ENCODE measurements at regions not wholly inside any gene's neighbourhood (a gene's known extent, or its start where the extent isn't known, plus 50 kb on each side); places are given as distances from the start of the nearest gene placed in this dataset.

DNA sequence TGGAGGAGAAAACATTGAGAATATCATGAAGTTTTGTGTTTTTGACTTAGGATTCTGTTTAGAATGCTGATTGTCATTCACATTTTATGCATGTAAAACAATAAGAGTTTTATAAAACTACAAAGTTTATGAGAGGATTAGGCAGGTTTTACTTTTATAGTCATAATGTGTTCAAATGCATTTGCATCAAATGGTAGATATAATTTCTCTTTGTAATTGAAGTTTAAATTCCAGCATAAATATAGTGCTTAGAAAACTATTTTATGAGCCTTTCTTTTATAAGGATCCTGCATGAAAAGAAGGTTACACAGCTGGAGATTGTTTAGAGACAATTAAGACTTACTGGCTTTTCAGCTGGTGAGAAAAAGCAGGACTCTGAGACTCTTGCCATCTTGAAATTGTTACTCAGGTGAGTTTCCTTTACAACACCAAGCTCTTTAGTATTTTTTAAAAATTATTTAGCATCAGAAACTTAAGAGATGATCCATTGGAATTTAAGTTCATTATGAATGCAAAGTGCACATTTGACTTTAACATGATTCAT, 157.1 kb upstream of the MAN1A1 start:
- Histone ChIP-seq H3K9me2 (ENCODE audit: insufficient read depth) (0 out of 2 replicates have a peak, but pooled peaks cover 5% of the 10 kb centered on the region), H3K4me3 (no peak overlapping the region), H3K9me3 (ENCODE audit: low read depth) (no peaks in the 10 kb centered on the region), H3K27ac (no peak overlapping the region), H2AFZ (no peak overlapping the region), H3K27me3 (replicated peaks; ENCODE audit: insufficient read depth) (no peaks in the 10 kb centered on the region), H3K79me2 (ENCODE audit: insufficient read depth) (no peaks in the 10 kb centered on the region), H3F3A (ENCODE audit: insufficient read depth) (no peaks in the 10 kb centered on the region), H3K9ac (no peak overlapping the region), H4K20me1 (ENCODE audit: insufficient read depth) (no peaks in the 10 kb centered on the region), H3K4me1 (ENCODE audit: insufficient read depth) (no peaks in the 10 kb centered on the region), H3K4me2 (ENCODE audit: unreplicated experiment) (no peak overlapping the region), H3K36me3 (ENCODE audit: low read depth) (no peaks in the 10 kb centered on the region)
- no peak for TF ChIP-seq EZH2 (IDR thresholded peaks at IDR 0.05; ENCODE audit: insufficient read depth, poor library complexity, severe bottlenecking)
- no peak for TF ChIP-seq EZH2phosphoT487 (IDR thresholded peaks at IDR 0.05; ENCODE audit: insufficient read depth, low read depth)
- in situ Hi-C loops (cut with MboI), result no loop called here
- DNase-seq, result no peak

DNA sequence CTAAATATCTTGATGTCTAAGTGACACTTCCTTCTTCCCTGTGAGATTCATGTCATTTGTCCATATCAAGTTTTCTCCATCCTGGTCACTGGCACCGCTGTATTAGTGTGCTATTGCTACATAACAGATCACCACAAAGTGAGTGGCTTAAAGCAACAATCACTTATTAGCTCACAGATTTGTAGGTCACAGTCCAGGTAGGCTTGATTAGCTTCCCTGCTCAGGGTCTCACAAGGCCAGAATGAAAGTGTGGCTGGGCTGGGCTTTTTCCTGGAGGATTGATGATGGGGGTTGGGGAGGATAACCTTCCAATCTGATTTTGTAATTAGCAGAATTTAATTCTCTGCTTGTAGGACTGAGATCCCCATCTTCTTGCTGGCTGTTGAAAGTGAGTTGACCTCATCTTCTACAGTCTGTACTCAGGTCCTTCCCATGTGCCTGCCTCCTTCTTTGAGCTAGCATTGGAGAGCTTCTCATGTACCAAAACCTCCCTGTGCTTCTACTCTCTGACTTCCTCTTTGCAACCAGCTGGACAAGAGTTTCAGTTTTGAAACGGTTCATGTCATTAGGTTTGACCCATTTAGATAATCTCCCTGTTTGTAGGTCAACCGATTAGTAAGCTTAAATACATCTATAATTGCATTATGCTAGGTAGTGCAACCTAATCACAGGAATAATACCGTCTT, 152.4 kb upstream of the MAN1A1 start:
- no peaks in the 10 kb centered on the region for H3K9me3 ChIP-seq (ENCODE audit: low read depth)
- H2AFZ ChIP-seq, result no peak overlapping the region
- no peak for DNase-seq
- no peaks in the 10 kb centered on the region for H3K36me3 ChIP-seq (ENCODE audit: low read depth)
- no peaks in the 10 kb centered on the region for H3K4me1 ChIP-seq (ENCODE audit: insufficient read depth)
- 66% methylated on average over 4 of the region's 4 CpGs for WGBS, 2 experiments (ENCODE audit: low coverage in 1 of 2, low lambda C conversion rate in 2 of 2, missing lambda C conversion rate in 2 of 2)
- no peaks in the 10 kb centered on the region for H3K79me2 ChIP-seq (ENCODE audit: insufficient read depth)
- H3K4me2 ChIP-seq (ENCODE audit: unreplicated experiment), result no peak overlapping the region
- no peak for TF ChIP-seq EZH2 (IDR thresholded peaks at IDR 0.05; ENCODE audit: insufficient read depth, poor library complexity, severe bottlenecking)
- TF ChIP-seq EZH2phosphoT487 (IDR thresholded peaks at IDR 0.05; ENCODE audit: insufficient read depth, low read depth), result no peak
- H3F3A ChIP-seq (ENCODE audit: insufficient read depth), result no peaks in the 10 kb centered on the region
- in situ Hi-C loops (cut with MboI), result no loop called here
- H3K4me3 ChIP-seq, result no peak overlapping the region
- H3K27me3 ChIP-seq (replicated peaks; ENCODE audit: insufficient read depth), result no peaks in the 10 kb centered on the region
- H4K20me1 ChIP-seq (ENCODE audit: insufficient read depth), result no peaks in the 10 kb centered on the region
- H3K9me2 ChIP-seq (ENCODE audit: insufficient read depth), result no peaks in the 10 kb centered on the region
- no peak overlapping the region for H3K9ac ChIP-seq
- H3K27ac ChIP-seq, result no peak overlapping the region

DNA sequence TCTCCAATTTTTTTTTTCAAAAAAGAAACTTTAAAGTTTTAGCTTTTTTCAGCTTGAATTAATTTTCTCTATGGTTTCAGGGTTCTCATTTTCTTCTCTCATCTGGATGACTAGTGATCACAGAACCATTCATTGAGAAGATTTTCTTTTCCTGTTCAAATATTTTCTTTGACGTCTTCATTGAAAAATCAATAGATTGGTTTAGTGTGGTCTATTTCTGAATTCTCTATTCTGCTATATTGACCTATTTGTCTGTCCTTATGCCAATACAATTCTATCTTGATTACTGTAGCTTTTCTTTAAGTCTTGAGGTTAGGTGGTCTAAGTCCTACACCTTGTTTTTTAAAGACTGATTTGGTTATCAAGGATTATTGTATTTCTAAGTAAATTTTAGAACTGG, 150.2 kb upstream of the MAN1A1 start:
- TF ChIP-seq EZH2phosphoT487 (IDR thresholded peaks at IDR 0.05; ENCODE audit: insufficient read depth, low read depth), result no peak
- no peak for TF ChIP-seq EZH2 (IDR thresholded peaks at IDR 0.05; ENCODE audit: insufficient read depth, poor library complexity, severe bottlenecking)
- Histone ChIP-seq H3K79me2 (ENCODE audit: insufficient read depth) (no peaks in the 10 kb centered on the region), H3K27ac (no peak overlapping the region), H4K20me1 (ENCODE audit: insufficient read depth) (no peaks in the 10 kb centered on the region), H3K4me1 (ENCODE audit: insufficient read depth) (no peaks in the 10 kb centered on the region), H3K27me3 (replicated peaks; ENCODE audit: insufficient read depth) (no peaks in the 10 kb centered on the region), H3K9me2 (ENCODE audit: insufficient read depth) (no peaks in the 10 kb centered on the region), H3K4me2 (ENCODE audit: unreplicated experiment) (no peak overlapping the region), H3K9me3 (ENCODE audit: low read depth) (no peaks in the 10 kb centered on the region), H2AFZ (no peak overlapping the region), H3F3A (ENCODE audit: insufficient read depth) (no peaks in the 10 kb centered on the region), H3K9ac (no peak overlapping the region), H3K36me3 (ENCODE audit: low read depth) (no peaks in the 10 kb centered on the region), H3K4me3 (no peak overlapping the region)
- WGBS, 2 experiments (ENCODE audit: low coverage in 1 of 2, low lambda C conversion rate in 2 of 2, missing lambda C conversion rate in 2 of 2), result 91 to 100% methylated on average over 1 of the region's 1 CpG
- in situ Hi-C loops (cut with MboI), result no loop called here
- no peak for DNase-seq

DNA sequence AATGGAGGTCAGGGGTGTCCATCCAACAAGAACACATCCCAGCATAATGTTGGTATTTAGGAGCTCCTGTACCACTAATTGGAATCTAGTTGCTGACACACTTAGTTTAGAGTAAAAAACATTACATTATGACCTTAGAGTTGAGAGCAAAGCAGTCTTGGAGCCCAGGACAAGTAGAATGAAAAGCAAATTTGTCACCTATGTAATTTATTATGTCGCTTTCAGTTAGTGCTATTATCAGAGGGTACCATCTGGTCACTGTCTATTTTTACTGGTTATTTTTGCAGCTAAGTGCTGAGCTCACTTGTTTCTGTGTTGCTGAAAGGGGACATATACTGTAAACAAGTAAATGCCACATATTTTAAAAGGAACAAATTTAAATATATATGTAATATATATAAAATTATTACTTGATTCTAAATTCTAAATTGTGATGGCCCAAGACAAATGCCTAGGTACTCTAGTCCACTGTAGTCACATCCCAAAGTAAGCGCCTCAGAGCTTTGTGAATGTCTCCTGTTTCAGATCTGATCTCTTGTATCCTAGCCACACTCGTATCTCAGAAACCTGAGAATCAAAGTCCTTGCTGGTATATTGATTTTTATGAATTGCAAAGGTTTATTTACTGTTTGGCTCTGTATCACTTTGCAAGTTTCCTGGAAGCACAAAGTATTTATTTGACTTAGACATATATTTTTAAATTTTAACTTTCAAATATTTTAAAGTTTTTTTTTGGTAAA, 148.6 kb upstream of the MAN1A1 start:
- Histone ChIP-seq H3K9ac (no peak overlapping the region), H3F3A (ENCODE audit: insufficient read depth) (no peaks in the 10 kb centered on the region), H3K9me2 (ENCODE audit: insufficient read depth) (no peaks in the 10 kb centered on the region), H4K20me1 (ENCODE audit: insufficient read depth) (no peaks in the 10 kb centered on the region), H3K36me3 (ENCODE audit: low read depth) (no peaks in the 10 kb centered on the region), H3K79me2 (ENCODE audit: insufficient read depth) (no peaks in the 10 kb centered on the region), H3K27me3 (replicated peaks; ENCODE audit: insufficient read depth) (no peaks in the 10 kb centered on the region), H3K9me3 (ENCODE audit: low read depth) (no peaks in the 10 kb centered on the region), H2AFZ (no peak overlapping the region), H3K4me1 (ENCODE audit: insufficient read depth) (no peaks in the 10 kb centered on the region), H3K27ac (no peak overlapping the region), H3K4me2 (ENCODE audit: unreplicated experiment) (no peak overlapping the region), H3K4me3 (no peak overlapping the region)
- TF ChIP-seq EZH2 (IDR thresholded peaks at IDR 0.05; ENCODE audit: insufficient read depth, poor library complexity, severe bottlenecking), result no peak
- no peak for TF ChIP-seq EZH2phosphoT487 (IDR thresholded peaks at IDR 0.05; ENCODE audit: insufficient read depth, low read depth)
- 85 to 86% methylated on average over 3 of the region's 3 CpGs for WGBS, 2 experiments (ENCODE audit: low coverage in 1 of 2, low lambda C conversion rate in 2 of 2, missing lambda C conversion rate in 2 of 2)
- DNase-seq, result no peak
- in situ Hi-C loops (cut with MboI), result no loop called here
